Caco-2 (cell line): ENCODE measurements at regions not wholly inside any gene's neighbourhood (a gene's known extent, or its start where the extent isn't known, plus 50 kb on each side); places are given as distances from the start of the nearest gene placed in this dataset.

Experiments
- BruUV-seq: library from RNA; stranded (reverse); fragments of 400-500 nt; replicated peaks from 2 replicates; lab custom pipeline; 2021; lab: Mats Ljungman, UMichigan
- CTCF ChIA-PET: fragments of 300-600 bp; sonication (Branson Sonifier 250); formaldehyde crosslinking; loops from one replicate; lab custom pipeline; 2022; ENCODE audit warnings: antibody characterized with exemption; lab: Charles Lee
- POLR2A ChIA-PET: fragments of 300-600 bp; sonication (Branson Sonifier 250); formaldehyde crosslinking; loops from one replicate; lab custom pipeline; 2022; ENCODE audit warnings: antibody characterized with exemption; lab: Charles Lee
- DNase-seq, 2 experiments: peaks; one replicate each; pipeline versions ENCODE4 v3.0.0 to v3.0.0-alpha.2; 2020 to 2022
- H3K27me3 ChIP-seq: replicated peaks from 2 replicates; pipeline ENCODE4 v1.6.0; 2011; ENCODE audit warnings: low read length; ENCODE audit not compliant: control insufficient read depth, insufficient read depth
- H3K36me3 ChIP-seq: 2 replicates; pipeline ENCODE4 v1.5.1; 2011; ENCODE audit warnings: low read length; ENCODE audit not compliant: control insufficient read depth, insufficient read depth
- H3K4me1 ChIP-seq: fragments of 250-450 bp; sonication (Bioruptor Pico); 2 replicates; pipeline ENCODE4 v1.5.1; 2020; ENCODE audit warnings: mild to moderate bottlenecking
- H3K4me3 ChIP-seq: 2 replicates; pipeline ENCODE4 v1.5.1; 2011; ENCODE audit warnings: low read depth, mild to moderate bottlenecking, control low read depth, low read length
- H3K9me3 ChIP-seq: fragments of 250-450 bp; sonication (Bioruptor Pico); 2 replicates; pipeline ENCODE4 v1.5.1; 2020; ENCODE audit warnings: mild to moderate bottlenecking, moderate library complexity
- H3K27ac Mint-ChIP-seq: one replicate; pipeline ENCODE4 v1.8.0; 2022; ENCODE audit warnings: mixed read lengths; ENCODE audit not compliant: unreplicated experiment
- H3K27me3 Mint-ChIP-seq: one replicate; pipeline ENCODE4 v1.8.0; 2022; ENCODE audit warnings: mixed read lengths; ENCODE audit not compliant: insufficient read depth, unreplicated experiment
- H3K36me3 Mint-ChIP-seq: one replicate; pipeline ENCODE4 v1.8.0; 2022; ENCODE audit warnings: mild to moderate bottlenecking, mixed read lengths; ENCODE audit not compliant: insufficient read depth, unreplicated experiment
- H3K4me1 Mint-ChIP-seq: one replicate; pipeline ENCODE4 v1.8.0; 2022; ENCODE audit warnings: low read depth, mixed read lengths; ENCODE audit not compliant: unreplicated experiment
- H3K4me3 Mint-ChIP-seq: one replicate; pipeline ENCODE4 v1.8.0; 2022; ENCODE audit warnings: mild to moderate bottlenecking, moderate library complexity, mixed read lengths; ENCODE audit not compliant: unreplicated experiment
- H3K9me3 Mint-ChIP-seq: one replicate; pipeline ENCODE4 v1.8.0; 2022; ENCODE audit warnings: mixed read lengths; ENCODE audit not compliant: unreplicated experiment
- CTCF ChIP-seq, 2 experiments: fragments of 200-600 bp in 1 of 2; IDR thresholded peaks; 1 replicate in 1 of 2; 2 replicates in 1 of 2; pipeline versions ENCODE4 v1.5.1 to v1.8.0; 2011 to 2022; ENCODE audit warnings: antibody characterized with exemption in 1 of 2, control low read depth in 1 of 2, inconsistent platforms in 1 of 2, low read depth in 1 of 2, low read length in 1 of 2, mild to moderate bottlenecking in 1 of 2, moderate library complexity in 1 of 2; ENCODE audit not compliant: insufficient read depth in 1 of 2, severe bottlenecking in 1 of 2, unreplicated experiment in 1 of 2
- intact Hi-C: fragments of 100-400 bp; cut with micrococcal nuclease; formaldehyde crosslinking; loops from one replicate; pipeline ENCODE4 v1.10.0; 2022; ENCODE audit not compliant: unreplicated experiment

GRCh38 chr1:8092657-8093056 lies 66.5 kb upstream of the ERRFI1 start:
- ChIA-PET CTCF (no interaction called here), POLR2A (no interaction called here)
- DNase-seq, result no peak
- H3K36me3 Mint-ChIP-seq, result no peaks in the 10 kb centered on the region
- intact Hi-C loops, result no loop called here
- BruUV-seq, result no TSS peak
- H3K4me1 Mint-ChIP-seq, result peaks cover 38% of the 10 kb centered on the region
- no peak overlapping the region for H3K4me3 Mint-ChIP-seq
- no peak for TF ChIP-seq CTCF (IDR thresholded peaks at IDR 0.05; ENCODE audit: insufficient read depth in 1 of 2, low read depth in 1 of 2, low read length in 1 of 2, severe bottlenecking in 1 of 2, unreplicated experiment in 1 of 2)
- peaks cover 37% of the 10 kb centered on the region for H3K4me1 ChIP-seq
- no peaks in the 10 kb centered on the region for H3K27me3 Mint-ChIP-seq
- no peaks in the 10 kb centered on the region for H3K36me3 ChIP-seq
- H3K4me3 ChIP-seq, result no peak overlapping the region
- H3K9me3 ChIP-seq, result no peaks in the 10 kb centered on the region
- H3K9me3 Mint-ChIP-seq, result no peaks in the 10 kb centered on the region
- H3K27ac Mint-ChIP-seq, result no peak overlapping the region
- no peaks in the 10 kb centered on the region for H3K27me3 ChIP-seq

DNA sequence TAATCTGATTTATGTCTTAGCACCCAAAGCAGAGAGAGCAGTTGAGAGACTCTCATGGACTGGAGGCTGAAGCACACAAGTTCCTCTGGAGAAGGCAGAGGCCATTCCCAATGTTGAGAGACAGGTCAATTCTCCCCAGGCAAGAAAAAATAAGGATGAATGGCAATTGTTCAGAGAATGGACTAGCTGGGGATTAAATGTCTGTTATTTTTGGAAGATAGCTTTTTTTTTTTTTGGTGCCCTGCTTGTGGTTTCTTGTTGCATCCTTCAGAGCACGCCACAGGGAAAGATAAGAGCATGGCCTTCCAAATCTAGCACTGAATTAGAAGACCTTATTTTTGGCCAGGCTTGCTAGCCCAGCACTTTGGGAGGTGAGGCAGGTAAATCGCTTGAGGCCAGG lies 65.6 kb upstream of the ERRFI1 start:
- no peak overlapping the region for H3K4me3 Mint-ChIP-seq
- ChIA-PET CTCF (no interaction called here), POLR2A (no interaction called here)
- H3K4me1 Mint-ChIP-seq, result peaks cover 31% of the 10 kb centered on the region
- intact Hi-C loops, result no loop called here
- peaks cover 27% of the 10 kb centered on the region for H3K4me1 ChIP-seq
- no peaks in the 10 kb centered on the region for H3K36me3 Mint-ChIP-seq
- BruUV-seq, result no TSS peak
- no peaks in the 10 kb centered on the region for H3K27me3 ChIP-seq
- TF ChIP-seq CTCF (IDR thresholded peaks at IDR 0.05; ENCODE audit: insufficient read depth in 1 of 2, low read depth in 1 of 2, low read length in 1 of 2, severe bottlenecking in 1 of 2, unreplicated experiment in 1 of 2), result no peak
- H3K4me3 ChIP-seq, result no peak overlapping the region
- H3K27ac Mint-ChIP-seq, result no peak overlapping the region
- H3K9me3 ChIP-seq, result no peaks in the 10 kb centered on the region
- no peak for DNase-seq
- H3K27me3 Mint-ChIP-seq, result no peaks in the 10 kb centered on the region
- H3K9me3 Mint-ChIP-seq, result no peaks in the 10 kb centered on the region
- H3K36me3 ChIP-seq, result no peaks in the 10 kb centered on the region

- BruUV-seq, result no TSS peak
- CTCF ChIA-PET, result no interaction called here
- DNase-seq, result no peak
- no peak overlapping the region for H3K4me3 ChIP-seq
- Mint-ChIP-seq H3K4me1 (peaks cover 17% of the 10 kb centered on the region), H3K36me3 (no peaks in the 10 kb centered on the region), H3K27me3 (no peaks in the 10 kb centered on the region), H3K9me3 (no peaks in the 10 kb centered on the region), H3K27ac (no peak overlapping the region), H3K4me3 (no peak overlapping the region)
- intact Hi-C loops, result no loop called here
- POLR2A ChIA-PET, result interaction anchor here (0.6 kb wide), 1 partner anchor 66 kb away, joined by 4 read pairs; no protein-coding TSS in a partner anchor
- no peak for TF ChIP-seq CTCF (IDR thresholded peaks at IDR 0.05; ENCODE audit: insufficient read depth in 1 of 2, low read depth in 1 of 2, low read length in 1 of 2, severe bottlenecking in 1 of 2, unreplicated experiment in 1 of 2)
- no peaks in the 10 kb centered on the region for H3K27me3 ChIP-seq
- H3K9me3 ChIP-seq, result no peaks in the 10 kb centered on the region
- no peaks in the 10 kb centered on the region for H3K36me3 ChIP-seq
- peaks cover 14% of the 10 kb centered on the region for H3K4me1 ChIP-seq
Observed at GRCh38 chr1:8090241-8090702, 64.2 kb upstream of the ERRFI1 start.
